NT2/D1 (cell line): ENCODE measurements at regions not wholly inside any gene's neighbourhood (a gene's known extent, or its start where the extent isn't known, plus 50 kb on each side); places are given as distances from the start of the nearest gene placed in this dataset.
"Not testable (repeated sequence)": the region's sequence is repeated elsewhere in the genome, so short reads cannot be mapped to it uniquely, and the experiment has no call there.

Experiments
- DNase-seq: peaks from one replicate; pipeline ENCODE4 v3.0.0-alpha.2; 2011; ENCODE audit warnings: low read depth, low spot score
- H3K27me3 ChIP-seq: 2 replicates; pipeline ENCODE4 v1.6.0; 2011; ENCODE audit warnings: mild to moderate bottlenecking; ENCODE audit not compliant: insufficient read length, insufficient read depth
- H3K36me3 ChIP-seq: 2 replicates; pipeline ENCODE4 v1.6.1; 2011; ENCODE audit warnings: mild to moderate bottlenecking, low read length, mixed read lengths; ENCODE audit not compliant: insufficient read depth, insufficient read length
- H3K4me1 ChIP-seq: 2 replicates; pipeline ENCODE4 v1.5.1; 2011; ENCODE audit not compliant: insufficient read depth, insufficient read length
- H3K4me3 ChIP-seq: 2 replicates; pipeline ENCODE4 v1.5.1; 2011; ENCODE audit warnings: low read depth; ENCODE audit not compliant: insufficient read length
- H3K9ac ChIP-seq: 2 replicates; pipeline ENCODE4 v1.6.0; 2011; ENCODE audit warnings: low read depth; ENCODE audit not compliant: insufficient read length
- H3K9me3 ChIP-seq: 2 replicates; pipeline ENCODE4 v1.5.1; 2011; ENCODE audit warnings: mild to moderate bottlenecking, low read length; ENCODE audit not compliant: insufficient read depth
- SUZ12 ChIP-seq: IDR thresholded peaks from 2 replicates; pipeline ENCODE4 v1.6.1; 2011; ENCODE audit not compliant: insufficient read length, insufficient read depth; ENCODE audit errors: extremely low read depth
- YY1 ChIP-seq: IDR thresholded peaks from 2 replicates; pipeline ENCODE4 v1.6.1; 2011; ENCODE audit not compliant: insufficient read length, insufficient read depth
- ZNF274 ChIP-seq: IDR thresholded peaks from 2 replicates; pipeline ENCODE4 v1.6.1; 2011; ENCODE audit warnings: mild to moderate bottlenecking, low read depth, low read length

- no peaks in the 10 kb centered on the region for H3K27me3 ChIP-seq
- H3K9me3 ChIP-seq: no peaks in the 10 kb centered on the region
- DNase-seq: no peak
- no peak for TF ChIP-seq YY1
- TF ChIP-seq SUZ12: no peak
- no peak for TF ChIP-seq ZNF274
- no peaks in the 10 kb centered on the region for H3K36me3 ChIP-seq
- H3K4me3 ChIP-seq: no peak overlapping the region
- no peak overlapping the region for H3K9ac ChIP-seq
- H3K4me1 ChIP-seq: no peaks in the 10 kb centered on the region
Measured at GRCh38 chrX:46165866-46166265, 379.4 kb downstream of the ZNF674 start.

DNA sequence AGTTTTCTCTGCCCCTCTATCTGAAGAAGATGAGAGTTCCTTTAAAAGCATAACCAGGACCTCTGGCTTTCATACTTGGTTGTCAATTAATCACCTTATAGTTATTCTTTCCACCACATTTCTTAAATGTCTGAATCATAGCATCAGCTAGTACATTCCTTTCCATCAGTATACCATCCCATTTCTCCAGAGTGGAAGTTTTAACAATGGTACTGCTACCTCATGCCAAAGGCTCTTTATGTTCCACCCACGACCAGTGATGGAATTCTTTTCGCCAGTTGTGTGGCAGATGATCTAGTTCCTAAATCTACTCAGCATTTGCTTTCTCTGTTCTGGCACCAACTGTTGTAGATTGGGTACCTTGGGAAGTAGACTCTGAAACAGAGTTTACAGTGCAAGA lies 379.8 kb downstream of the ZNF674 start:
- Histone ChIP-seq H3K9ac (no peak overlapping the region), H3K4me3 (no peak overlapping the region), H3K4me1 (no peaks in the 10 kb centered on the region), H3K27me3 (no peaks in the 10 kb centered on the region), H3K36me3 (no peaks in the 10 kb centered on the region), H3K9me3 (no peaks in the 10 kb centered on the region)
- no peak for DNase-seq
- TF ChIP-seq ZNF274: no peak
- no peak for TF ChIP-seq YY1
- no peak for TF ChIP-seq SUZ12

DNA sequence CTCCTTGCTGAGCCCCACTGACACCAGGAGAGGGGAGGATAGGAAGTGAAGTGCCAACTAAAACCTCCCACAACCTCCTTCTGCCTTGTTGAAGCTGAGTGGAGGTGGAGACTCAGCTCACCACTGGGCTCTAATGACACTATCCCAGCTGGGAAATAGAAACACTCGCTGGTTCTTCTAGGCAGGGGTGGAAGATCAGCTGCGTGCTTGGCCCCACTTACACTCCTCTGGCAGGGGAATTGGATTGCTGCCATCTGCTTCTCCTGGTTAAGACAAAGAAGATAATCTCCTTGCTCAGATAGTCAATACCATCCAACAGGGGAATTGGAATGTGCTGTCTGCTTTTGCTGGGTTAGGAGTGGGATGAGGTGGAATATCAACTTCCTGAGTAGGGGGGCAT lies 392.5 kb downstream of the ZNF674 start:
- Histone ChIP-seq H3K4me1 (no peaks in the 10 kb centered on the region), H3K9ac (no peak overlapping the region), H3K4me3 (no peak overlapping the region), H3K9me3 (no peaks in the 10 kb centered on the region), H3K27me3 (no peaks in the 10 kb centered on the region), H3K36me3 (no peaks in the 10 kb centered on the region)
- DNase-seq: no peak
- TF ChIP-seq YY1: no peak
- no peak for TF ChIP-seq ZNF274
- TF ChIP-seq SUZ12: no peak

GRCh38 chrX:46151332-46151731 lies 393.9 kb downstream of the ZNF674 start:
- H3K4me3 ChIP-seq, DNase-seq, H3K9ac ChIP-seq, H3K27me3 ChIP-seq, H3K4me1 ChIP-seq, H3K9me3 ChIP-seq, H3K36me3 ChIP-seq: not testable (repeated sequence)

GRCh38 chrX:46144566-46144965 lies 400.7 kb downstream of the ZNF674 start:
- H3K9ac ChIP-seq: no peak overlapping the region
- H3K36me3 ChIP-seq: no peaks in the 10 kb centered on the region
- no peaks in the 10 kb centered on the region for H3K9me3 ChIP-seq
- H3K27me3 ChIP-seq: no peaks in the 10 kb centered on the region
- TF ChIP-seq SUZ12 (no peak), YY1 (no peak), ZNF274 (no peak)
- no peak for DNase-seq
- no peaks in the 10 kb centered on the region for H3K4me1 ChIP-seq
- H3K4me3 ChIP-seq: no peak overlapping the region

DNA sequence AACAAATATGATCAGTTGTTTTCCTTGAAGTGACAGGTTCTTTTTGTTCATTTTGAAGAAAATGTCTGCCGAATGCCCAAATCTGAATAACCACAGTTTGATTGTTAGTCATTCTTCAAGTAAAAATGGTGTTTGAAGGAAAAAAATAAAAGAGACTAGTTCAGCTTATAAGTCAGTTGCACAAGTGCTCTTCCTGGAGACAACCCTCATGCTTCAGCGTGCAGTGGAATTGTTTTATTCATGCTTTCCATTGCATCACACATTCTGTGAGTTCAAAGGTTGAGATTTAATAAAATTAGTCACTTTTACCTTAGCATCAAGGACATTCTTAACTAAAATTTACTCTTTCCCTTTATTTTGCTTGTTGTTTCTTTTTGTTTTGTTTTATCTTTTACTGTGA lies 404.9 kb downstream of the ZNF674 start:
- no peak for DNase-seq
- Histone ChIP-seq H3K27me3 (no peaks in the 10 kb centered on the region), H3K36me3 (no peaks in the 10 kb centered on the region), H3K4me3 (no peak overlapping the region), H3K4me1 (no peaks in the 10 kb centered on the region), H3K9ac (no peak overlapping the region), H3K9me3 (no peaks in the 10 kb centered on the region)
- TF ChIP-seq YY1: no peak
- TF ChIP-seq SUZ12: no peak
- no peak for TF ChIP-seq ZNF274

- no peaks in the 10 kb centered on the region for H3K9me3 ChIP-seq
- no peak for TF ChIP-seq ZNF274
- no peak for TF ChIP-seq SUZ12
- TF ChIP-seq YY1: no peak
- no peak for DNase-seq
- H3K4me1 ChIP-seq: no peaks in the 10 kb centered on the region
- H3K4me3 ChIP-seq: no peak overlapping the region
- H3K27me3 ChIP-seq: no peaks in the 10 kb centered on the region
- H3K36me3 ChIP-seq: no peaks in the 10 kb centered on the region
- no peak overlapping the region for H3K9ac ChIP-seq
Measured at GRCh38 chrX:46130247-46130646, 415.0 kb downstream of the ZNF674 start.

DNA sequence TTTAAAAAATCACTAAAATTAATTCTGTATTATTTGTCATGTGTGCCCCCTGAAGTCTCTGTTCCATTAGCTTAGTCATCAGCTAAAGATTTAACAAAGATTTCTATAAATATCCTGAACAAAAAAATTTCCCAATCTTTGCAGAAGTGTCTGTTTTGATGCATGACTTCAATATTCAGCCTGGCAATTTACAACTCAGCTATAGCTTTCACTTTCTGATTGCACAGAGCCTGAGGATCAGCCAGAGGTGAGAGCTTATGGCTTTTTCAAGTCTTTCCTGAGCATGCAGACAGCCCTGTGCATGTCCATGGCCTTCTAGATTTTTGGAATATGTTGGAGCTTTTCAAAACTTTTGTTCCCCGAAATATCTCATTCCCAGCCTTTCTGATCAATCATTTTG lies 420.1 kb downstream of the ZNF674 start:
- no peak for TF ChIP-seq SUZ12
- TF ChIP-seq YY1: no peak
- no peak for TF ChIP-seq ZNF274
- H3K4me3 ChIP-seq: no peak overlapping the region
- H3K27me3 ChIP-seq: no peaks in the 10 kb centered on the region
- H3K9ac ChIP-seq: no peak overlapping the region
- DNase-seq: no peak
- H3K9me3 ChIP-seq: no peaks in the 10 kb centered on the region
- H3K36me3 ChIP-seq: no peaks in the 10 kb centered on the region
- H3K4me1 ChIP-seq: no peaks in the 10 kb centered on the region
